ENCODE measurements at regions not wholly inside any gene's neighbourhood (a gene's known extent, or its start where the extent isn't known, plus 50 kb on each side); places are given as distances from the start of the nearest gene placed in this dataset.

DNA sequence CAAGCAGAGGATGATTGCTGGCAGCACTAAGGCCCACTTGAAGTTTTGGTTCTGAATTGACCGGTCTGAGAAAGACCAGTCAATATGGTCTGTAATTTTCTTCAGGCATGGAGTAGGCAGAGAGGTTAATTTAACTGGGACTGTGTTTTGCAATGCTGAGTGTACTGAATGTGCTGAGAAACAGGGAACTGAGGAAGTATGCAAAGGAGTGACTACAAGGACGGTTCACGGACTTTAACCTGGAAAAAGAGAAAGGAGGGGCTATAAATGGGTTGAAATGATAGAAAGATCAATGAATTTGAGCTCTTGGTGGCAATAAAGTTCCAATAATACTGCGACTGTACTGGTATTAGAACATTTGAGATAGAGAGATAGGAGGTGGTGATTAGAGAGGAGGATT, 84.5 kb downstream of the MAGEB17 start:
- no peak overlapping the region for H3K4me3 ChIP-seq (ENCODE audit: low read length)
- H3K9me3 ChIP-seq (replicated peaks; ENCODE audit: insufficient read depth, low read length) = no peaks in the 10 kb centered on the region
- H3K4me2 ChIP-seq (ENCODE audit: low read depth, low read length) = no peak overlapping the region
- no peaks in the 10 kb centered on the region for H3F3A ChIP-seq (ENCODE audit: insufficient read depth, low read length)
- no peaks in the 10 kb centered on the region for H3K4me1 ChIP-seq (ENCODE audit: low read length)
- H2AFZ ChIP-seq (ENCODE audit: low read length) = no peak overlapping the region
- no peak for DNase-seq
- H3K27me3 ChIP-seq (replicated peaks; ENCODE audit: insufficient read depth, low read length) = no peaks in the 10 kb centered on the region
- H4K20me1 ChIP-seq (ENCODE audit: insufficient read depth, low read length) = no peaks in the 10 kb centered on the region
- TF ChIP-seq, protein P1, sequence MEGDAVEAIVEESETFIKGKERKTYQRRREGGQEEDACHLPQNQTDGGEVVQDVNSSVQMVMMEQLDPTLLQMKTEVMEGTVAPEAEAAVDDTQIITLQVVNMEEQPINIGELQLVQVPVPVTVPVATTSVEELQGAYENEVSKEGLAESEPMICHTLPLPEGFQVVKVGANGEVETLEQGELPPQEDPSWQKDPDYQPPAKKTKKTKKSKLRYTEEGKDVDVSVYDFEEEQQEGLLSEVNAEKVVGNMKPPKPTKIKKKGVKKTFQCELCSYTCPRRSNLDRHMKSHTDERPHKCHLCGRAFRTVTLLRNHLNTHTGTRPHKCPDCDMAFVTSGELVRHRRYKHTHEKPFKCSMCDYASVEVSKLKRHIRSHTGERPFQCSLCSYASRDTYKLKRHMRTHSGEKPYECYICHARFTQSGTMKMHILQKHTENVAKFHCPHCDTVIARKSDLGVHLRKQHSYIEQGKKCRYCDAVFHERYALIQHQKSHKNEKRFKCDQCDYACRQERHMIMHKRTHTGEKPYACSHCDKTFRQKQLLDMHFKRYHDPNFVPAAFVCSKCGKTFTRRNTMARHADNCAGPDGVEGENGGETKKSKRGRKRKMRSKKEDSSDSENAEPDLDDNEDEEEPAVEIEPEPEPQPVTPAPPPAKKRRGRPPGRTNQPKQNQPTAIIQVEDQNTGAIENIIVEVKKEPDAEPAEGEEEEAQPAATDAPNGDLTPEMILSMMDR (IDR thresholded peaks at IDR 0.05; ENCODE audit: low read length) = no peak
- TF ChIP-seq EZH2 (optimal IDR thresholded peaks at IDR 0.05; ENCODE audit: low read depth, low read length) (no peak), EZH2phosphoT487 (IDR thresholded peaks at IDR 0.05; ENCODE audit: low read length) (no peak)
- no peak overlapping the region for H3K27ac ChIP-seq (ENCODE audit: low read length)
- no peaks in the 10 kb centered on the region for H3K79me2 ChIP-seq (ENCODE audit: low read length)
- H3K9me2 ChIP-seq (replicated peaks; ENCODE audit: insufficient read depth, low read length) = no peaks in the 10 kb centered on the region
- H3K36me3 ChIP-seq (replicated peaks; ENCODE audit: insufficient read depth, low read length) = no peaks in the 10 kb centered on the region
- no peak overlapping the region for H3K9ac ChIP-seq (ENCODE audit: low read length)

GRCh38 chrX:16258882-16259281, 91.6 kb downstream of the MAGEB17 start:
- no peak for DNase-seq

GRCh38 chrX:16267431-16267830, 100.2 kb downstream of the MAGEB17 start:
- H3K4me3 ChIP-seq (ENCODE audit: low read length) = no peak overlapping the region

More at GRCh38 chrX:16258882-16259281, 91.6 kb downstream of the MAGEB17 start:
- Histone ChIP-seq H3K79me2 (ENCODE audit: low read length) (no peaks in the 10 kb centered on the region), H3K4me3 (ENCODE audit: low read length) (no peak overlapping the region), H3K36me3 (replicated peaks; ENCODE audit: insufficient read depth, low read length) (no peaks in the 10 kb centered on the region), H3K4me1 (ENCODE audit: low read length) (no peaks in the 10 kb centered on the region), H3K27me3 (replicated peaks; ENCODE audit: insufficient read depth, low read length) (no peaks in the 10 kb centered on the region), H2AFZ (ENCODE audit: low read length) (no peak overlapping the region), H3K9me3 (replicated peaks; ENCODE audit: insufficient read depth, low read length) (no peaks in the 10 kb centered on the region), H3K4me2 (ENCODE audit: low read depth, low read length) (no peak overlapping the region), H3K9ac (ENCODE audit: low read length) (no peak overlapping the region), H4K20me1 (ENCODE audit: insufficient read depth, low read length) (no peaks in the 10 kb centered on the region), H3K27ac (ENCODE audit: low read length) (no peak overlapping the region), H3K9me2 (replicated peaks; ENCODE audit: insufficient read depth, low read length) (no peaks in the 10 kb centered on the region), H3F3A (ENCODE audit: insufficient read depth, low read length) (no peaks in the 10 kb centered on the region)
- TF ChIP-seq EZH2 (optimal IDR thresholded peaks at IDR 0.05; ENCODE audit: low read depth, low read length) (no peak), EZH2phosphoT487 (IDR thresholded peaks at IDR 0.05; ENCODE audit: low read length) (no peak)
- TF ChIP-seq, protein P1 (IDR thresholded peaks at IDR 0.05; ENCODE audit: low read length) = no peak

More at GRCh38 chrX:16267431-16267830, 100.2 kb downstream of the MAGEB17 start:
- no peak overlapping the region for H3K4me2 ChIP-seq (ENCODE audit: low read depth, low read length)
- no peaks in the 10 kb centered on the region for H3K27me3 ChIP-seq (replicated peaks; ENCODE audit: insufficient read depth, low read length)
- no peaks in the 10 kb centered on the region for H3K9me3 ChIP-seq (replicated peaks; ENCODE audit: insufficient read depth, low read length)
- no peaks in the 10 kb centered on the region for H3K79me2 ChIP-seq (ENCODE audit: low read length)
- H2AFZ ChIP-seq (ENCODE audit: low read length) = no peak overlapping the region
- no peaks in the 10 kb centered on the region for H3F3A ChIP-seq (ENCODE audit: insufficient read depth, low read length)
- no peak for TF ChIP-seq EZH2 (optimal IDR thresholded peaks at IDR 0.05; ENCODE audit: low read depth, low read length)
- no peak for TF ChIP-seq EZH2phosphoT487 (IDR thresholded peaks at IDR 0.05; ENCODE audit: low read length)
- TF ChIP-seq, protein P1 (IDR thresholded peaks at IDR 0.05; ENCODE audit: low read length) = no peak
- no peaks in the 10 kb centered on the region for H3K9me2 ChIP-seq (replicated peaks; ENCODE audit: insufficient read depth, low read length)
- no peaks in the 10 kb centered on the region for H3K4me1 ChIP-seq (ENCODE audit: low read length)
- no peaks in the 10 kb centered on the region for H4K20me1 ChIP-seq (ENCODE audit: insufficient read depth, low read length)
- no peaks in the 10 kb centered on the region for H3K36me3 ChIP-seq (replicated peaks; ENCODE audit: insufficient read depth, low read length)
- no peak for DNase-seq
- H3K27ac ChIP-seq (ENCODE audit: low read length) = no peak overlapping the region
- no peak overlapping the region for H3K9ac ChIP-seq (ENCODE audit: low read length)
